RWPE1 (cell line): ENCODE measurements at regions not wholly inside any gene's neighbourhood (a gene's known extent, or its start where the extent isn't known, plus 50 kb on each side); places are given as distances from the start of the nearest gene placed in this dataset.

Source experiments
- CTCF ChIA-PET: fragments of 350-600 bp; sonication (Branson Sonifier 250); formaldehyde crosslinking; extraction: SDS; loops from one replicate; lab custom pipeline; 2021; lab: Yijun Ruan, JAX
- POLR2A ChIA-PET: fragments of 400-600 bp; formaldehyde crosslinking; extraction: SDS; loops from one replicate; lab custom pipeline; 2020; ENCODE audit warnings: antibody characterized with exemption; ENCODE audit not compliant: low non-redundant PET; lab: Yijun Ruan, JAX
- DNase-seq: peaks from one replicate; pipeline ENCODE4 v3.0.0; 2012; ENCODE audit warnings: low spot score
- H3K27ac ChIP-seq: fragments of 450-650 bp; 2 replicates; pipeline ENCODE4 v1.5.1; 2017
- CTCF ChIP-seq: fragments of 450-650 bp; conservative IDR thresholded peaks from 2 replicates; pipeline ENCODE4 v1.5.1; 2017; ENCODE audit warnings: low read depth, mild to moderate bottlenecking

DNA sequence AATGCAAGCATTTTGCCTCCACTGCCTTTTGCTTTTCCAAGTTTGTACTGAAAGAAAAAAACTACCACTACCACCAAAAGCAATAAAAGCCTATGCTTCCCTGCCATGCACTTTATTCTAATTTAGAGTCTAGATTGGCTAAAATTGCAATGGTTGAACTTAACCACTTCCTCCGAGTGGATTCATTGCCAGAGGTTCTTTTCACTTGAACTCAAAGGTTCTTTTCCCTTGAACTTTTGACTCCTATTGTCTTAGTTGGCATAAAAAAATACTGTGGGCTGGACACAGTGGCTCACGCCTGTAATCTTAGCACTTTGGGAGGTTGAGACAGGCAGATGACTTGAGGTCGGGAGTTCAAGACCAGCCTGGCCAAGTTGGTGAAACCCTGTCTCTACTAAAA lies 319.8 kb upstream of the GOT2 start:
- no peak for TF ChIP-seq CTCF
- no peak overlapping the region for H3K27ac ChIP-seq
- no peak for DNase-seq
- CTCF ChIA-PET, result no interaction called here
- POLR2A ChIA-PET, result no interaction called here

GRCh38 chr16:59052231-59052630 lies 318.1 kb upstream of the GOT2 start:
- ChIA-PET CTCF (no interaction called here), POLR2A (no interaction called here)
- H3K27ac ChIP-seq, result no peak overlapping the region
- DNase-seq, result no peak
- TF ChIP-seq CTCF, result no peak

- H3K27ac ChIP-seq, result no peak overlapping the region
- TF ChIP-seq CTCF, result no peak
- POLR2A ChIA-PET, result no interaction called here
- CTCF ChIA-PET, result no interaction called here
- DNase-seq, result no peak
These were observed 314.8 kb upstream of the GOT2 start for GRCh38 chr16:59048876-59049275.

DNA sequence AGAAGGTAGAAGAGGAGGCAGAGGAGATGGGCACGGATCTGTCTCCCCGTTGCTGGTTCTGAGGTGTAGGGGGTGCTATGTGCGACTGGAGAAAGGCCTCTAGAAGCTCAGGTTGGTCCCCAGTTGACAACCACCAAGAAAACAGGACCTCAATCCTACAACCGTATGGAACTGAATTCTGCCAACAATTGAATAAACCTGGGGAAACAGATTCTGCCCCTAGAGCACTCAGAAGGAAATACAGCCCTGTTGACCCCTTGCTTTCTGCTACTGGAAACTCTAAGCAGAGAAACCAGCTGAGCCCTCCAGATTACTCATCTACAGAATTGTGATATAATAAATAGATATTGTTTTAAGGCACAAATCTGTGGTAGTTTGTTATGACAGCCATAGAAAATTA lies 313.0 kb upstream of the GOT2 start:
- ChIA-PET CTCF (interaction anchor here (0.7 kb wide), 2 partner anchors 78 to 146 kb away, joined by 3 read pairs; no protein-coding TSS in a partner anchor), POLR2A (no interaction called here)
- no peak overlapping the region for H3K27ac ChIP-seq
- TF ChIP-seq CTCF, result no peak
- no peak for DNase-seq

DNA sequence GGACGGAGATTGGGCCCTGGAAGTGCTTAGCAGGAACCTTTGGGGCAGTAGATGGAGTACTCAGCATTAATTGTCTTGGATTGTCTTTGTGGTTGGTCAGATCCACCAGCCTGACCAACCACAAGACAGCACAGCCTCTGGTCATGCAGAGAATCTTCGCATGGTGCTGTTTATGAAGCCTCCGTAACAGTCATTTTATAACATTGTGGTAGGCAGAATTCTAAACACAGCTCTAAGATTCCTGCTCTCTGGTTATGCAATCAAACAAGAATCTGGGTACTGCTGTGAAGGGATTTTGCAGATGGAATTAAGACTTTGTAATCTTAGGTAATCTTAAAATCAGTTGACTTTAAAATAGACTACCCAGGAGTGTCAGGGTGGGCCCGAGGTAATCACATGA lies 312.2 kb upstream of the GOT2 start:
- DNase-seq, result no peak

DNA sequence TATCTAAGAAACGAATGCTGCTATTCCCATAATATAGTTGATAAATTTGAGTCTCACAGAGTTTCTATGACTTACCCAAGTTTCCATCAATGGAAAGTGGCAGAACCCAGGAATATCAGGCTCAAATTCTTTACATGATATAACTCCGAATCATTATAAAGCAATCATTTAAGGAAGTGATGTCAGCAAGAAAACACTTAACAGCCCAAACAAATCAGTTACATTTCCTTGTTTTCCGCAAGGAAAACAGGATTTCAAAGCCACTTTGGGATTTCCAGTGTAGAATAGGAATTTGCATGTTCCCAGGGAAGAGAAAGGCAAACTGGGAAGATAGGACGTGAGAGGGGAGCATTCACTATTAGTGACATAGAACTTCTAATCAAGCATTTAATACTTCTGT lies 311.4 kb upstream of the GOT2 start:
- DNase-seq, result no peak
- CTCF ChIA-PET, result no interaction called here
- no peak overlapping the region for H3K27ac ChIP-seq
- POLR2A ChIA-PET, result no interaction called here
- no peak for TF ChIP-seq CTCF

More for the DNA sequence above, 312.2 kb upstream of the GOT2 start:
- CTCF ChIA-PET, result interaction anchor here (0.7 kb wide), 1 partner anchor 79 kb away, joined by 3 read pairs; no protein-coding TSS in a partner anchor
- no peak overlapping the region for H3K27ac ChIP-seq
- POLR2A ChIA-PET, result no interaction called here
- no peak for TF ChIP-seq CTCF

GRCh38 chr16:59044616-59045015 lies 310.5 kb upstream of the GOT2 start:
- H3K27ac ChIP-seq, result no peak overlapping the region
- TF ChIP-seq CTCF, result no peak
- DNase-seq, result no peak
- POLR2A ChIA-PET, result no interaction called here
- CTCF ChIA-PET, result no interaction called here
